GM21737 (cell line): ENCODE measurements at regions not wholly inside any gene's neighbourhood (a gene's known extent, or its start where the extent isn't known, plus 50 kb on each side); places are given as distances from the start of the nearest gene placed in this dataset.
"Not testable (repeated sequence)": the region's sequence is repeated elsewhere in the genome, so short reads cannot be mapped to it uniquely, and the experiment has no call there.

Source experiments
- ATAC-seq: cut with Tn5 transposase; IDR thresholded peaks from one replicate; pipeline ENCODE4 v1.9.1; 2021; ENCODE audit warnings: mild to moderate bottlenecking, moderate library complexity; ENCODE audit not compliant: unreplicated experiment

DNA sequence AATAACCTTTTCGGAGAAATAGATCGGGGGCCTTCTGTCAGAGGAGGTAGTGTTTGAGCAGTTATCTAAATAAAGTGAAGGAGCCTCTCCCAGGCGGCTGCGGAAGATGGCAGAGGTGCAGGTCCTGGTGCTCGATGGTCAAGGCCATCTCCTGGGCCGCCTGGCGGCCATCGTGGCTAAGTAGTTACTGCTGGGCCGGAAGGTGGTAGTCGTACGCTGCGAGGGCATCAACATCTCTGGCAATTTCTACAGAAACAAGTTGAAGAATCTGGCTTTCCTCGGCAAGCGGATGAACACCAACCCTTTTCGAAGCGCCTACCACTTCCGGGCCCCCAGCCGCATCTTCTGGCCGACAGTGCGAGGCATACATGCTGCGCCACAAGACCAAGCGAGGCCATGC, 186.1 kb downstream of the KTN1 start:
- no peak for ATAC-seq

DNA sequence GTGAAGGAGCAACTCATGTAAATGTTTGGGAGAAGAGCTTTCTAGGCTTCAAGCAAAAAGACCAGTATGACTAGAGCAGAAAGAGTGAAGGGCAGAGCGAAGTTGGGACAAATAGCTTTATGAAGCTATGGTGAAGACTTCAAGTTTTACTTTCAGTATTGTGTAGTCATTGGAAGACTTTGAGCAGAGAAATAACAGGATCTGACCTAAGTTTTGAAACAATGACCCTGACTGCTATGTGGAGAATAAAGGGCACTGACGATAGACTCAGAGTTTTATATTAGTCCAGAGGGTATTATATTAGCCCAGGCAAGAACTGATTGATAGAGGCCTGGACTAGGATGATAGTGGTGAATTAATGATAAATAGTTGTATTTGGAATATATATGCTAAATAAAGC, 187.3 kb downstream of the KTN1 start:
- no peak for ATAC-seq

GRCh38 chr14:55769877-55770276, 189.9 kb downstream of the KTN1 start:
- ATAC-seq = no peak

GRCh38 chr14:55771242-55771981, 191.4 kb downstream of the KTN1 start:
- ATAC-seq = no peak

GRCh38 chr14:55772486-55772885, 192.5 kb downstream of the KTN1 start:
- ATAC-seq = no peak

DNA sequence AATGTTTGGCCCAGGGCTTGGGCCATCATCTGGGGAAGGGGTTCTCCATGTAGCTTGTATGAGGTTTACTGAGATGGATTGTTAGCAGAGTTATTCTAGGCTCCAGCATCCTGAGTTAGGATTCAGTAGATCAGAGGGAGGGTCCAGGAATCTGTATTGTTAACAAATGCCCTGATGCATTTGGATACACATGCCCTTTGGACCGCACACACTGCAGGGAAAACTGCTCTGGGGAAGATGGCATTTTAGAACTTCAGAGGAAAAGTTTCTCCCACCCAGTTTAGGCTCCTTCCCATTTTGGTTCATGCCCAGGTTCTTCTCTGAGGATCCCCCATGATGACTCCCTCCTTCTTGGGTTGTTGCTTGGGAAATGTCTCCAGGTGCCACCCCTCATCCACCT, 193.3 kb downstream of the KTN1 start:
- ATAC-seq = no peak

DNA sequence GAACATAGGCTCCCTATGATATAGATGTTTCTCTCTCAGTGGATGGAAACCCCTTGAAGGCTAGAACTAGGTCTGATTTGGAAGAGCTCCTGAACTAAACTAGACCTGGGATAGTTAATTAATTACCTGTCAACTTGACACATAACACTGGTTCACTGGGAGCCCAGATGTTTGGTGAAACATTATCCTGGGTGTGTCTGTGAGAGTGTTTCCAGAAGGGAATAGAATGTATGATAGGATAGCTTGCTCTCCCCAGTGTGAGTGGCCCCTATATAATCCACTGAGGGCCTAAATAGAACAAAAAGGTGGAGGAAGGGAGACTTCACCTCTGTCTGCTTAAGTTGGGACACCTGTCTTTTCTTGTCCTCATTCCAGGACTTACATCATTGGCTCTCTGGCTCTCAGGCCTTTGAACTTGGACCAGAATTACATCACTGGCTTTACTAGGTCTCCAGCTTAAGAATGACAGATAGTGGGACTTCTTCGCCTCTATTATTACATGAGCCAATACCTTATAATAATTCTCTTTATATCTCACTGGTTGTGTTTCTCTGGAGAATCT, 194.1 kb downstream of the KTN1 start:
- no peak for ATAC-seq

DNA sequence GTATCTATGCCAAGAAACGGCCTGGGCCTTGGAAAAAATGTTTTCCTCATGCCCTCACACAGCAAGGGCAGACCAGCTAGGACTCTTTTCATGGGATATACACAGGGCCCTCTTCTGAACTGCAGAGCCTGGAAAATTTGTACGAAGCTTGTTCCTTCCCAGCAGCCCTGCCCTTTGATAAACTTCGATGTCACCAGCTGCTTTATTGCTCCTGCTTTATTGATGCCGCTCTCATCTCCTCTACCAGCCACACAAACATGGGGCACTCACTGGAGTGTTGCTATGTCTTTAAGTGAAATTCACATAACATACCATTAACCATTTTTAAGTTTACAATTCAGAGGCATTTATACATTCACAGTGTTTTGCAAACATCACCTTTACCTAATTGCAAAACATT, 197.9 kb downstream of the KTN1 start:
- no peak for ATAC-seq

DNA sequence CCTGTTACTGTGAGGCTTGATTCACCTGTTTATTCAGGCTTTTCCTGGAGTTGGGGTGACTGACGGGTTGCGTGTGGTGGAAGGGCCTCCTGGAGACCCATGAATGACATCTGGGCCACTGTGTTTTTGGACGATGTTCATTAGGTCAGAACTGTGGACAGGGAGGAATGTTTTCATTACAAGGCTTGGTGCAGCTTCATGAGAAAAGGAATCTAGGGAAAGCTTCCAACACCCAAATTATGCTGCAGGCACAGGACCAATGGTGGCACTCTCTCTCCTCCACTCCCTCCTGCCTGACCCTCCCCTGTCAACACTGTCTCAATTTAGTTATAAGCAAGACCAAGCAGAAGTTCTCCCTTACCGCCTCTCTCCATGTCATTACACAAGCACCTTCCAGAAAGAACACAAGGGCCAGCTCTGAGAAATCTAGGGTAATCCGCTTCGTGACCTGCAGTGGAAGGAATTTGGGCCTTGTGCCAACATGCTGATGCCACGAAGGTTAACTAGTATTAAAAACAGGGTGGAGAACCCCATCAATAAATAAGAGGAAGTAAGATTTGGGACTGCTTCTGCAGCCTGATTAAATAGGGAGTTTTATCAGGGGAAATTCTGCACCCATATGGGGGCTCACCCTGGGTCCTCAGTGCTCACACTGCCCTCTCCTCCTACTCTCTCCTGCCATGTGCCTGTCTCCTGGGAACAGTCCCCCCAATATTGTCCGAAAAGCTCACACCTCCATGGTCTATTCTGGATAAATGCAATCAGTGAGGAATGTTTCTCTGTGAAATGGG, 200.3 kb downstream of the KTN1 start:
- no peak for ATAC-seq

GRCh38 chr14:55781046-55781445, 201.0 kb downstream of the KTN1 start:
- no peak for ATAC-seq

GRCh38 chr14:55782166-55782565, 202.2 kb downstream of the KTN1 start:
- no peak for ATAC-seq

GRCh38 chr14:55789406-55789805, 209.4 kb downstream of the KTN1 start:
- no peak for ATAC-seq

DNA sequence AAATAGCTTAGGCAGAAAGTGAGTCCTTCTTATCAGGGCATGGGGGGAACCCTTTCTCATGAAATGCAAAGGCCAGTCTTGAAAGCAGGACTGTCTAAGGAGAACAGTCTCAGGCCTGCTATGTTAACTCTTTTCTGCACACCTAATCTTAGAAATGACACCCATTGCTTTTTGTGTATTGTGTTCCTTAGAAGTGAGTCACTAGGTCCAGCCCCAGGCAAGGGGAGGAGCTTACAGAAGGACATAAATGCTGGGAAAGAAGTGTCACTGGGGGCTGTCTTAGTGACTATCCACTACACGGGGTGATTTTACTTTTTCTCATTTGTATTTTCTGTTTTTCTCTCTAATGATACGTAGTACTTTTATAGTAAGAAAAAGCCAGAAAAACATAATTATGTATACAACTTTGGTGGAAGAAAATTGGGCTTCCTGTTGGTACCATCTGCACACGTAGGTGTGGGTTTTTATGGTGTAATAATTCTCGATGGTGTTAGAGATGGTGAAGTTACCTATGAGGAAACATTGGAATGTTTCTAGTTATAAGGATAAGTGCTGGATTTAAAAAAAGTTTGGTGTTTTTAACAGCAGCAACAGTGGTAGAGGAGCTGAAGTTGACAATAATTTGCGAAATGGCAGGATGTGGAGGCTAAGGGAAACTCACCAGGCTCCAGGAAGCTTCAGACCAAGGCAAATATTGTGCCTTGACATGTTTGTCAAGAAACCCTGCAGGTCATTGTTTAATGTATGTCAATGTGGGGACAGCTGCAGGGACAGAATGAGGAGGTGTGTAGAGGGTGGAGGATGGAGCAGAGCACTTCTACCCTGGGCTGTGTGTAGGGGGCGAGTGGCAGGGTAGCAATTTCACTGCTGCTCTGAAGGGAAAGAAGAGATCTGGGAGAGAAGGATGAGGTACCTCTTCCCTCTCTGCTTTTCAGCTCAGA, 214.9 kb downstream of the KTN1 start:
- no peak for ATAC-seq

DNA sequence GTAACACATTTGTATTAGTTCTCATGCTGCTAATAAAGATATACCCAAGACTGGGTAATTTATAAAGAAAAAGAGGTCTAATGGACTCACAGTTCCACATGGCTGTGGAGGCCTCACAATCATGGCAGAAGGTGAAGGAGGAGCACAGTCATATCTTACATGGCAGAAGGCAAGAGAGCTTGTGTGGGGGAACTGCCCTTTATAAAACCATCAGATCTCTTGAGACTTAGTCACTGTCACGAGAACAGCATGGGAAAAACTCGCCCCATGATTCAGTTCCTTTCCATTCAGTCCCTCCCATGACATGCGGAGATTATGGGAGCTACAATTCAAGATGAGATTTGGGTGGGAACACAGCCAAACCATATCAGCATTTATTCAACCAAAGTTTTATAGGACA, 216.5 kb downstream of the KTN1 start:
- not testable (repeated sequence) for ATAC-seq

DNA sequence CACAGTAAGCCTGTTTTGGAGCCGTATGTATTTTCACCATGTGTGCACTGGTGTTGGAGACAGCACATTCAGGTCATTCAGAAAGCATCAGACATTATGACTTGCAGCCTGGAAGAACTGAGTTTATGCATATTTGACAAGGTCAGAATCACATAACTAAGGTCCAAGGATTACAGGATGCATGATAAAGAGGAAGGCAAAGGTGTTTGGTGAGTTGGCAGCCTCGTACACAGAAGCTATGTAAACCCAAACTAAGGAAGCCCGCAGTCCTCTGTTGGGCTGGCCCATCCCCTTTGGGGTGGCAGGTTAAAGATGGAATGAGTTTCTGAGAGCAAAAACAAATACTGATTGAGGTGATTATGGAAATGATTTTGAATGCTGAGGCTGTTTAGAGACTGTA, 218.4 kb downstream of the KTN1 start:
- no peak for ATAC-seq

DNA sequence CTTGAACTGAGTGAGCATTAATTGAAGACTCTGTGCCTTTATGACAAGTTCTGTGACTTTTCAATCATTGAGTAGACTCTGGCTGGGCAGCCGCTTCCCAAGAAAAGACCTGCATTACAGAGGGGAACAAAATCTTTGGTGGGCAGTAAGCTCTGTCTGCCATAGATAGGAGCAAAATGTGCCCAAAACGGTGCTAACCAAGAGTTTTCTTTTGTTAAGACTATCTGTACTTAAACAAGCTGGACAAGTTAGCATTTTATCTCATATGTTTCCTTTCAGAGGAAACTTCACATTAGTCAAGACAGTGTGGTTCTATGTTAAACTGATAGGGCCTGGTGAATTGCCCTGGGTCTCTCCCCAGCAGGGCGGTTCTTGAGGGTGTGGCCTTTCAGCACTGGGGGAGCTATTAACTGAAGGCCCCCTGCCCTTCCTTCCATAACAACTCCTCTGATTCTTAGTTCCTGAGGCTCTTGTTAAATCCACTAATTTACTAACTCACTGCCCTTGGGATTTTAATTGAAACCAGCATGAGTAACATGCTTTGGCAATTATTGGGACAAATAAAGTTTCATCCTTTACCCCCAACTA, 219.6 kb downstream of the KTN1 start:
- no peak for ATAC-seq

- ATAC-seq = no peak
Observed at GRCh38 chr14:55800156-55800785, 220.3 kb downstream of the KTN1 start.

GRCh38 chr14:55801121-55801520, 221.1 kb downstream of the KTN1 start:
- no peak for ATAC-seq

DNA sequence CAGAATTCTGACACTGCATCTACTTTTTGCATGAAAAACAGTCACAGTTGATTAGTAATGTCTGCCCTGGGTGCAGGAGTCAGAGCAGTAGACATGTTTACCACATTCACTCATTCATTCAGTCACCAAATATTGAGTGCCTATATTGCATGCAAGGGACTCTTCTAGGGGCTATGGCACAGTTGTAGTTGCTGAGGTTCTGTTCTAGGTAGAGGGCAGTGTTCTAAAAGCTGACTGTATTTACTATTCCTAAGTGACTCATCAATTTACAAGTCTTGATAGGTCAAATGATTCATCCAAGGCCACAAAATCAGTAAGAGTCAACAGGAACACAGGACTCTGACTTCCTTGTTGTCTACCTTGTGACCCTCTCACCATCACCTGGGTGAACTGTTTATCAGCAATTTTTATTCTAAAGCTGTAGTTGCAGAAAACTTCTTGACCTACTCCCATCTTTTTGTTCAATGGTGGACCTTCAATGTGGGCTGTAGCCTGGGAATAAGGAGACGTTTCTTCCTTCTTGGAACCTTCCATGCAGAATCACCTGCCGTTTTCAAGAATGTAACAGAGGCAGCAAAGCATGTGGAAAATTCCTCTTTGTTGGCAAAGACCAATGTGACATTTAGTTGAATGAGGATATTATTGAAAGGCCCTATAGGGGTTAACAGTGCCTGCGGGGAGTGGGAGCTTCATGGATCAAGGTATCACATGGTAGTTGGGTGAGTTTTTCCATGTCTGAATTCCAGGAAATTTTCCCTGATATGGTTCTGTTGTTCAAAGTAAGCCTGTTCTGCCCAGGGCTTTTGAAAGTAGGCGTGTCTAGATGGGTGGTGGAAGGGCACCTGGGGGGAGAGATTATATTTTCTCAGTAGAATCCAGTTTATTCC, 223.2 kb downstream of the KTN1 start:
- ATAC-seq = no peak
